Posterior vena cava (tissue), 2 donors: ENCODE measurements at regions not wholly inside any gene's neighbourhood (a gene's known extent, or its start where the extent isn't known, plus 50 kb on each side); places are given as distances from the start of the nearest gene placed in this dataset.
"Not testable (repeated sequence)": the region's sequence is repeated elsewhere in the genome, so short reads cannot be mapped to it uniquely, and the experiment has no call there.

Experiments
- DNase-seq: peaks from one replicate; pipeline ENCODE4 v3.0.0-alpha.2; 2020; ENCODE audit warnings: low spot score
- intact Hi-C, 2 donors: fragments of 100-400 bp; cut with DNase I; formaldehyde crosslinking; loops; one replicate each; pipeline versions ENCODE4 v1.14.1 to v1.14.2; 2022 to 2023
- donor health status: DM: yes; HTN: yes; CAD: no.
- donor health status: DM: yes; HTN: yes; CAD: no.

GRCh38 chr11:116057000-116057399 is 552.8 kb upstream of the CADM1 start:
- DNase-seq, result no peak
- intact Hi-C loops, result no loop called here

- intact Hi-C loops, result no loop called here
- DNase-seq, result no peak
Measured at GRCh38 chr11:116055064-116055463, 550.8 kb upstream of the CADM1 start.

GRCh38 chr11:116053548-116053919 is 549.3 kb upstream of the CADM1 start:
- no peak for DNase-seq
- intact Hi-C loops, result no loop called here

- intact Hi-C loops, result no loop called here
- DNase-seq, result no peak
Measured at GRCh38 chr11:116052603-116053547, 548.7 kb upstream of the CADM1 start.

- DNase-seq, result no peak
- intact Hi-C loops, result no loop called here
Measured at GRCh38 chr11:116051494-116051893, 547.3 kb upstream of the CADM1 start.

- no peak for DNase-seq
- intact Hi-C loops, result no loop called here
Measured at GRCh38 chr11:116049383-116049782, 545.2 kb upstream of the CADM1 start.

- intact Hi-C loops, result no loop called here
- no peak for DNase-seq
Measured at GRCh38 chr11:116046127-116046526, 541.9 kb upstream of the CADM1 start.

GRCh38 chr11:116044941-116045340 is 540.7 kb upstream of the CADM1 start:
- intact Hi-C loops, result no loop called here

GRCh38 chr11:116044520-116044919 is 540.3 kb upstream of the CADM1 start:
- DNase-seq, result no peak
- intact Hi-C loops, result no loop called here

More at GRCh38 chr11:116044941-116045340, 540.7 kb upstream of the CADM1 start:
- no peak for DNase-seq

GRCh38 chr11:116043857-116044256 is 539.6 kb upstream of the CADM1 start:
- DNase-seq, result no peak
- intact Hi-C loops, result no loop called here

- DNase-seq, intact Hi-C loops: not testable (repeated sequence)
Measured at GRCh38 chr11:116043059-116043458, 538.8 kb upstream of the CADM1 start.

GRCh38 chr11:116042146-116042545 is 537.9 kb upstream of the CADM1 start:
- intact Hi-C loops, result no loop called here
- no peak for DNase-seq

GRCh38 chr11:116037861-116038260 is 533.6 kb upstream of the CADM1 start:
- no peak for DNase-seq
- intact Hi-C loops, result no loop called here

- DNase-seq, result no peak
- intact Hi-C loops, result no loop called here
Measured at GRCh38 chr11:116035977-116036376, 531.8 kb upstream of the CADM1 start.

- intact Hi-C loops, result no loop called here
- DNase-seq, result no peak
Measured at GRCh38 chr11:116033931-116034553, 529.8 kb upstream of the CADM1 start.

- intact Hi-C loops, result no loop called here
- DNase-seq, result no peak
Measured at GRCh38 chr11:116030697-116031331, 526.6 kb upstream of the CADM1 start.

GRCh38 chr11:116028506-116028905 is 524.3 kb upstream of the CADM1 start:
- DNase-seq, intact Hi-C loops: not testable (repeated sequence)

GRCh38 chr11:115999437-115999836 is 495.2 kb upstream of the CADM1 start:
- no peak for DNase-seq
- intact Hi-C loops, result no loop called here

GRCh38 chr11:115996808-115997188 is 492.6 kb upstream of the CADM1 start:
- intact Hi-C loops, result no loop called here
- no peak for DNase-seq

GRCh38 chr11:115996125-115996807 is 492.1 kb upstream of the CADM1 start:
- intact Hi-C loops, result no loop called here
- no peak for DNase-seq
